HG02610 (cell line): ENCODE measurements at regions not wholly inside any gene's neighbourhood (a gene's known extent, or its start where the extent isn't known, plus 50 kb on each side); places are given as distances from the start of the nearest gene placed in this dataset.
"Not testable (repeated sequence)": the region's sequence is repeated elsewhere in the genome, so short reads cannot be mapped to it uniquely, and the experiment has no call there.

Experiments
- ATAC-seq: cut with Tn5 transposase; IDR thresholded peaks from one replicate; pipeline ENCODE4 v1.9.1; 2021; ENCODE audit warnings: mild to moderate bottlenecking, moderate library complexity; ENCODE audit not compliant: unreplicated experiment

- no peak for ATAC-seq
Measured at GRCh38 chr21:35202431-35202830, 153.3 kb upstream of the RUNX1 start.

GRCh38 chr21:35201799-35202198 lies 152.7 kb upstream of the RUNX1 start:
- no peak for ATAC-seq

GRCh38 chr21:35201288-35201687 lies 152.2 kb upstream of the RUNX1 start:
- no peak for ATAC-seq

- ATAC-seq, result no peak
Measured at GRCh38 chr21:35199733-35200015, 150.6 kb upstream of the RUNX1 start.

GRCh38 chr21:35198982-35199732 lies 150.1 kb upstream of the RUNX1 start:
- no peak for ATAC-seq

- no peak for ATAC-seq
Measured at GRCh38 chr21:35198565-35198964, 149.5 kb upstream of the RUNX1 start.

GRCh38 chr21:35197992-35198431 lies 148.9 kb upstream of the RUNX1 start:
- ATAC-seq, result no peak

GRCh38 chr21:35197191-35197590 lies 148.1 kb upstream of the RUNX1 start:
- ATAC-seq, result no peak

GRCh38 chr21:35196128-35196527 lies 147.0 kb upstream of the RUNX1 start:
- no peak for ATAC-seq

- ATAC-seq, result no peak
Measured at GRCh38 chr21:35195232-35195631, 146.1 kb upstream of the RUNX1 start.

- no peak for ATAC-seq
Measured at GRCh38 chr21:35191754-35192153, 142.7 kb upstream of the RUNX1 start.

GRCh38 chr21:35191128-35191527 lies 142.0 kb upstream of the RUNX1 start:
- no peak for ATAC-seq

GRCh38 chr21:35190201-35190701 lies 141.1 kb upstream of the RUNX1 start:
- ATAC-seq, result no peak

- ATAC-seq, result peak; percentile 96
Measured at GRCh38 chr21:35189077-35189863, 140.2 kb upstream of the RUNX1 start.

GRCh38 chr21:35183389-35183788 lies 134.3 kb upstream of the RUNX1 start:
- ATAC-seq, result not testable (repeated sequence)

GRCh38 chr21:35179990-35180540 lies 131.0 kb upstream of the RUNX1 start:
- no peak for ATAC-seq

- ATAC-seq, result no peak
Measured at GRCh38 chr21:35178827-35179226, 129.7 kb upstream of the RUNX1 start.

GRCh38 chr21:35178098-35178497 lies 129.0 kb upstream of the RUNX1 start:
- no peak for ATAC-seq

- no peak for ATAC-seq
Measured at GRCh38 chr21:35172231-35172630, 123.1 kb upstream of the RUNX1 start.

GRCh38 chr21:35171385-35171784 lies 122.3 kb upstream of the RUNX1 start:
- ATAC-seq, result no peak

GRCh38 chr21:35170818-35171217 lies 121.7 kb upstream of the RUNX1 start:
- ATAC-seq, result no peak

GRCh38 chr21:35170244-35170643 lies 121.1 kb upstream of the RUNX1 start:
- no peak for ATAC-seq
